Suprapubic skin (tissue), 4 donors: ENCODE measurements at regions not wholly inside any gene's neighbourhood (a gene's known extent, or its start where the extent isn't known, plus 50 kb on each side); places are given as distances from the start of the nearest gene placed in this dataset.

ENCODE experiments used
- CTCF ChIP-seq, 2 donors: fragments of 200-600 bp in 1 of 2; fragments of 450-650 bp in 1 of 2; sonication (generic) in 1 of 2; IDR thresholded peaks; one replicate each; pipeline ENCODE4 v1.5.1; 2016 to 2019; ENCODE audit warnings: antibody characterized with exemption in 2 of 2, mild to moderate bottlenecking in 1 of 2, moderate library complexity in 1 of 2
- EP300 ChIP-seq: sonication (generic); formaldehyde crosslinking; IDR thresholded peaks from one replicate; pipeline ENCODE4 v1.6.1; 2017; ENCODE audit warnings: antibody characterized with exemption
- POLR2A ChIP-seq, 2 donors: fragments of 450-650 bp; IDR thresholded peaks; one replicate each; pipeline ENCODE4 v1.6.1; 2017; ENCODE audit warnings: antibody characterized with exemption in 2 of 2, mild to moderate bottlenecking in 2 of 2, moderate library complexity in 2 of 2
- POLR2AphosphoS5 ChIP-seq, 3 donors: sonication (generic); formaldehyde crosslinking; IDR thresholded peaks; one replicate each; pipeline ENCODE4 v1.6.1; 2017; ENCODE audit warnings: antibody characterized with exemption in 3 of 3

GRCh38 chr1:30418939-30419720 lies 304.3 kb downstream of the MATN1 start:
- TF ChIP-seq CTCF (IDR thresholded peaks at IDR 0.05) = no peak
- TF ChIP-seq POLR2AphosphoS5 (IDR thresholded peaks at IDR 0.05) = no peak
- no peak for TF ChIP-seq POLR2A (IDR thresholded peaks at IDR 0.05)
- no peak for TF ChIP-seq EP300
